NCI-H82 treated with DMSO at 0.1 percent for 48 hours (cell line): ENCODE measurements at regions not wholly inside any gene's neighbourhood (a gene's known extent, or its start where the extent isn't known, plus 50 kb on each side); places are given as distances from the start of the nearest gene placed in this dataset.

Source experiments
- DNase-seq: peaks from one replicate; lab custom pipeline; 2025; ENCODE audit not compliant: unreplicated experiment; lab: John Stamatoyannopoulos, UW

- no peak for DNase-seq
These were observed 1198.9 kb upstream of the PCDH7 start for GRCh38 chr4:29521281-29521680.

GRCh38 chr4:29536745-29537144, 1183.4 kb upstream of the PCDH7 start:
- DNase-seq: no peak

GRCh38 chr4:29538889-29539646, 1181.1 kb upstream of the PCDH7 start:
- DNase-seq: no peak

GRCh38 chr4:29540439-29541102, 1179.6 kb upstream of the PCDH7 start:
- DNase-seq: no peak

- DNase-seq: no peak
These were observed 1178.4 kb upstream of the PCDH7 start for GRCh38 chr4:29541757-29542156.

GRCh38 chr4:29549342-29549741, 1170.8 kb upstream of the PCDH7 start:
- no peak for DNase-seq

GRCh38 chr4:29551821-29552220, 1168.3 kb upstream of the PCDH7 start:
- no peak for DNase-seq

- DNase-seq: no peak
These were observed 1166.3 kb upstream of the PCDH7 start for GRCh38 chr4:29553846-29554245.

- DNase-seq: no peak
These were observed 1161.4 kb upstream of the PCDH7 start for GRCh38 chr4:29558789-29559188.

- no peak for DNase-seq
These were observed 1160.9 kb upstream of the PCDH7 start for GRCh38 chr4:29559286-29559685.

GRCh38 chr4:29560452-29560851, 1159.7 kb upstream of the PCDH7 start:
- no peak for DNase-seq

GRCh38 chr4:29565256-29565655, 1154.9 kb upstream of the PCDH7 start:
- DNase-seq: no peak

GRCh38 chr4:29566371-29566770, 1153.8 kb upstream of the PCDH7 start:
- DNase-seq: no peak

GRCh38 chr4:29571322-29571721, 1148.8 kb upstream of the PCDH7 start:
- DNase-seq: no peak

- DNase-seq: no peak
These were observed 1141.8 kb upstream of the PCDH7 start for GRCh38 chr4:29578329-29578728.

- no peak for DNase-seq
These were observed 1138.7 kb upstream of the PCDH7 start for GRCh38 chr4:29581457-29581856.

GRCh38 chr4:29588617-29589016, 1131.6 kb upstream of the PCDH7 start:
- no peak for DNase-seq

GRCh38 chr4:29596228-29596627, 1123.9 kb upstream of the PCDH7 start:
- DNase-seq: no peak

GRCh38 chr4:29619168-29619567, 1101.0 kb upstream of the PCDH7 start:
- DNase-seq: no peak

- DNase-seq: no peak
These were observed 1088.0 kb upstream of the PCDH7 start for GRCh38 chr4:29632199-29632598.

GRCh38 chr4:29636961-29637360, 1083.2 kb upstream of the PCDH7 start:
- no peak for DNase-seq

GRCh38 chr4:29653221-29653620, 1066.9 kb upstream of the PCDH7 start:
- DNase-seq: no peak

- DNase-seq: no peak
These were observed 1039.5 kb upstream of the PCDH7 start for GRCh38 chr4:29680644-29681043.
